Endothelial cell of umbilical vein (primary cell): ENCODE measurements at regions not wholly inside any gene's neighbourhood (a gene's known extent, or its start where the extent isn't known, plus 50 kb on each side); places are given as distances from the start of the nearest gene placed in this dataset.

Experiments
- BruUV-seq: library from RNA; stranded (reverse); fragments of 400-500 nt; replicated peaks from 2 replicates; lab custom pipeline; 2021; lab: Mats Ljungman, UMichigan
- CTCF ChIA-PET: fragments of 300-600, 350-600 bp; sonication (Branson Sonifier 250); formaldehyde crosslinking; loops from one replicate; lab custom pipeline; 2021; ENCODE audit warnings: antibody characterized with exemption, inconsistent platforms; lab: Charles Lee
- POLR2A ChIA-PET: fragments of 300-600, 350-600 bp; sonication (Branson Sonifier 250); formaldehyde crosslinking; loops from one replicate; lab custom pipeline; 2021; ENCODE audit warnings: antibody characterized with exemption, inconsistent platforms; lab: Charles Lee
- DNase-seq: peaks from one replicate; pipeline ENCODE4 v3.0.0-alpha.2; 2011; ENCODE audit warnings: low read depth, low spot score
- FAIRE-seq: peaks from 2 replicates; lab custom pipeline; 2011; peaks lifted over from hg19 to GRCh38; lab: Jason Lieb, UNC
- H2AFZ ChIP-seq: 2 replicates; pipeline ENCODE4 v1.6.0; 2012; ENCODE audit warnings: low read depth, low read length, control low read depth, inconsistent platforms
- H3K27ac ChIP-seq: 2 replicates; pipeline ENCODE4 v1.5.1; 2011; ENCODE audit warnings: low read depth, mild to moderate bottlenecking, control low read depth, low read length, moderate library complexity; ENCODE audit not compliant: insufficient read depth
- H3K27me3 ChIP-seq, 2 experiments: 2 replicates each; pipeline versions ENCODE4 v1.6.0 to v1.6.1; 2011; ENCODE audit warnings: low read length in 2 of 2, mixed read lengths in 1 of 2; ENCODE audit not compliant: control insufficient read depth in 2 of 2, insufficient read depth in 2 of 2
- H3K36me3 ChIP-seq, 2 experiments: 2 replicates in 1 of 2; 3 replicates in 1 of 2; pipeline ENCODE4 v1.5.1; 2011; ENCODE audit warnings: low read length in 2 of 2, mild to moderate bottlenecking in 1 of 2, moderate library complexity in 1 of 2; ENCODE audit not compliant: control insufficient read depth in 2 of 2, insufficient read depth in 2 of 2; ENCODE audit errors: extremely low read depth in 1 of 2
- H3K4me1 ChIP-seq: 3 replicates; pipeline ENCODE4 v1.5.1; 2011; ENCODE audit warnings: mild to moderate bottlenecking, low read length; ENCODE audit not compliant: control insufficient read depth, insufficient read depth; ENCODE audit errors: extremely low read depth
- H3K4me2 ChIP-seq: 2 replicates; pipeline ENCODE4 v1.6.1; 2011; ENCODE audit warnings: low read length, control low read depth, mixed read lengths; ENCODE audit not compliant: insufficient read depth
- H3K4me3 ChIP-seq, 3 experiments: fragments of 200-600 bp in 1 of 3; sonication (generic), shearing (Covaris generic) in 1 of 3; replicated peaks in 1 of 3; 2 replicates each; pipeline ENCODE4 v1.5.1; 2011 to 2016; ENCODE audit warnings: control low read depth in 3 of 3, low read length in 3 of 3, mild to moderate bottlenecking in 2 of 3, inconsistent platforms in 1 of 3, low read depth in 1 of 3, moderate library complexity in 1 of 3; ENCODE audit not compliant: insufficient read depth in 1 of 3
- H3K79me2 ChIP-seq: 2 replicates; pipeline ENCODE4 v1.6.0; 2012; ENCODE audit warnings: low read length, inconsistent platforms; ENCODE audit not compliant: control insufficient read depth, insufficient read depth
- H3K9ac ChIP-seq: replicated peaks from 2 replicates; pipeline ENCODE3; 2011; ENCODE audit warnings: low read length, control low read depth; ENCODE audit not compliant: insufficient read depth; ENCODE audit errors: extremely low read depth
- H3K9me1 ChIP-seq: replicated peaks from 3 replicates; pipeline ENCODE4 v1.6.0; 2011; ENCODE audit warnings: mild to moderate bottlenecking, low read length; ENCODE audit not compliant: control insufficient read depth, insufficient read depth; ENCODE audit errors: extremely low read depth
- H3K9me3 ChIP-seq: replicated peaks from 2 replicates; pipeline ENCODE4 v1.5.1; 2012; ENCODE audit warnings: low read length, inconsistent platforms; ENCODE audit not compliant: control insufficient read depth, insufficient read depth
- H4K20me1 ChIP-seq: replicated peaks from 2 replicates; pipeline ENCODE3; 2011; ENCODE audit warnings: mild to moderate bottlenecking, low read length; ENCODE audit not compliant: control insufficient read depth, insufficient read depth; ENCODE audit errors: extremely low read depth
- CTCF ChIP-seq, 2 donors: IDR thresholded peaks; 1 replicate in 1 of 2; 2 replicates in 1 of 2; pipeline ENCODE4 v1.5.1; 2011; ENCODE audit warnings: low read length in 2 of 2, mild to moderate bottlenecking in 2 of 2, moderate library complexity in 2 of 2, control low read depth in 1 of 2, inconsistent platforms in 1 of 2, low read depth in 1 of 2; ENCODE audit not compliant: insufficient read depth in 1 of 2; ENCODE audit errors: extremely low read depth in 1 of 2
- EZH2 ChIP-seq: IDR thresholded peaks from 2 replicates; pipeline ENCODE4 v1.6.1; 2012; ENCODE audit warnings: borderline replicate concordance, low read depth, mild to moderate bottlenecking, moderate library complexity, low read length, inconsistent platforms; ENCODE audit not compliant: severe bottlenecking
- FOS ChIP-seq: IDR thresholded peaks from 2 replicates; pipeline ENCODE4 v1.6.1; 2011; ENCODE audit warnings: mild to moderate bottlenecking, low read length, moderate library complexity, borderline replicate concordance; ENCODE audit not compliant: insufficient read depth
- GATA2 ChIP-seq: IDR thresholded peaks from 2 replicates; pipeline ENCODE4 v1.7.0; 2011; ENCODE audit warnings: low read depth, mild to moderate bottlenecking, moderate library complexity, mixed read lengths, low read length; ENCODE audit not compliant: insufficient read length, insufficient read depth
- JUN ChIP-seq: IDR thresholded peaks from 2 replicates; pipeline ENCODE4 v1.6.1; 2011; ENCODE audit warnings: borderline replicate concordance, low read depth; ENCODE audit not compliant: insufficient read length, insufficient read depth
- MAX ChIP-seq: IDR thresholded peaks from 2 replicates; pipeline ENCODE4 v1.6.1; 2011; ENCODE audit not compliant: insufficient read depth, insufficient read length
- MYC ChIP-seq: IDR thresholded peaks from one replicate; pipeline ENCODE4 v1.6.1; 2011; ENCODE audit warnings: mild to moderate bottlenecking, low read depth, low read length
- POLR2A ChIP-seq: IDR thresholded peaks from 2 replicates; pipeline ENCODE4 v1.6.1; 2012; ENCODE audit warnings: low read depth, mild to moderate bottlenecking, control low read depth, low read length
- POLR2AphosphoS5 ChIP-seq: IDR thresholded peaks from 2 replicates; pipeline ENCODE4 v1.6.1; 2012; ENCODE audit warnings: low read depth, mild to moderate bottlenecking, control low read depth, low read length, moderate library complexity; ENCODE audit not compliant: insufficient read depth
- dilution Hi-C: fragments of 300-500 bp; cut with MboI; formaldehyde crosslinking; loops from one replicate; pipeline ENCODE4 v1.15.0; 2019; ENCODE audit warnings: low sequenced_read_pairs; ENCODE audit not compliant: extremely low pct_ligation_motif_present
- intact Hi-C: fragments of 100-400 bp; cut with micrococcal nuclease; formaldehyde crosslinking; loops from one replicate; pipeline ENCODE4 v1.10.0; 2022

GRCh38 chr4:151518359-151518758 lies 109.4 kb downstream of the FHIP1A start:
- Histone ChIP-seq H3K9me3 (no peaks in the 10 kb centered on the region), H3K4me2 (no peak overlapping the region), H3K27me3 (peaks cover 4 to 8% of the 10 kb centered on the region in 2 experiments), H3K4me3 (no peak overlapping the region), H3K9me1 (no peaks in the 10 kb centered on the region), H3K79me2 (no peaks in the 10 kb centered on the region), H4K20me1 (no peaks in the 10 kb centered on the region), H3K36me3 (no peaks in the 10 kb centered on the region), H3K27ac (no peak overlapping the region), H3K4me1 (no peaks in the 10 kb centered on the region), H2AFZ (no peak overlapping the region), H3K9ac (no peak overlapping the region)
- CTCF ChIA-PET: interaction anchor here (1.5 kb wide), 1 partner anchor 9 kb away, joined by 4 read pairs; no protein-coding TSS in a partner anchor
- TF ChIP-seq EZH2 (no peak), FOS (no peak), POLR2A (no peak), MAX (no peak), GATA2 (no peak), JUN (no peak), MYC (no peak), POLR2AphosphoS5 (no peak), CTCF (IDR thresholded peaks at IDR 0.05; ENCODE audit: extremely low read depth in 1 of 2, insufficient read depth in 1 of 2, low read depth in 1 of 2, low read length in 2 of 2) (no peak)
- dilution Hi-C loops: no loop called here
- BruUV-seq: no TSS peak
- DNase-seq (no peak), FAIRE-seq (no peak)
- intact Hi-C loops: no loop called here
- POLR2A ChIA-PET: no interaction called here
